GM23338 (cell line): ENCODE measurements at regions not wholly inside any gene's neighbourhood (a gene's known extent, or its start where the extent isn't known, plus 50 kb on each side); places are given as distances from the start of the nearest gene placed in this dataset.

Source experiments
- ATAC-seq: fragments of 200-7000 bp; cut with Tn5 transposase; 3 replicates; pipeline ENCODE4 v1.9.1; 2020
- DNase-seq: peaks from one replicate; pipeline ENCODE4 v3.0.0-alpha.2; 2015; ENCODE audit warnings: low spot score
- H2AFZ ChIP-seq: fragments of 200-600 bp; sonication (generic); 2 replicates; pipeline ENCODE4 v1.8.0; 2016; ENCODE audit warnings: antibody characterized with exemption, mild to moderate bottlenecking, moderate library complexity
- H3F3A ChIP-seq: fragments of 200-600 bp; sonication (generic); replicated peaks from 2 replicates; pipeline ENCODE4 v1.8.0; 2017; ENCODE audit warnings: antibody characterized with exemption, mixed run types, low read depth
- H3K27ac ChIP-seq: fragments of 200-600 bp; sonication (generic); 2 replicates; pipeline ENCODE4 v1.6.1; 2016; ENCODE audit warnings: low read depth
- H3K27me3 ChIP-seq: fragments of 200-600 bp; sonication (generic); 2 replicates; pipeline ENCODE4 v1.8.0; 2016; ENCODE audit warnings: mild to moderate bottlenecking, mixed run types, moderate library complexity; ENCODE audit not compliant: insufficient read depth
- H3K36me3 ChIP-seq: fragments of 200-600 bp; sonication (generic); 2 replicates; pipeline ENCODE4 v1.8.0; 2016; ENCODE audit warnings: mild to moderate bottlenecking; ENCODE audit not compliant: insufficient read depth
- H3K4me1 ChIP-seq: fragments of 200-600 bp; sonication (generic); 2 replicates; pipeline ENCODE4 v1.8.0; 2016; ENCODE audit warnings: mild to moderate bottlenecking, moderate library complexity; ENCODE audit not compliant: insufficient read depth
- H3K4me2 ChIP-seq: fragments of 200-600 bp; sonication (generic); 2 replicates; pipeline ENCODE4 v1.7.1; 2017; ENCODE audit warnings: mixed run types
- H3K4me3 ChIP-seq: fragments of 200-600 bp; sonication (generic); 2 replicates; pipeline ENCODE4 v1.6.1; 2016; ENCODE audit warnings: mixed run types
- H3K79me2 ChIP-seq: fragments of 200-600 bp; sonication (generic); replicated peaks from 2 replicates; pipeline ENCODE4 v1.8.0; 2017; ENCODE audit warnings: mild to moderate bottlenecking; ENCODE audit not compliant: insufficient read depth
- H3K9me2 ChIP-seq: fragments of 200-600 bp; sonication (generic); 2 replicates; pipeline ENCODE4 v1.8.0; 2017; ENCODE audit not compliant: insufficient read depth
- H4K20me1 ChIP-seq: fragments of 200-600 bp; sonication (generic); replicated peaks from 2 replicates; pipeline ENCODE4 v1.8.0; 2017; ENCODE audit warnings: mild to moderate bottlenecking; ENCODE audit not compliant: insufficient read depth
- H3K27ac Mint-ChIP-seq: 2 replicates; pipeline ENCODE4 v1.8.0; 2020; ENCODE audit warnings: inconsistent platforms, mild to moderate bottlenecking, moderate library complexity, mixed read lengths
- H3K27me3 Mint-ChIP-seq: 3 replicates; pipeline ENCODE4 v1.8.0; 2022; ENCODE audit warnings: low read depth, mild to moderate bottlenecking, moderate library complexity, mixed read lengths, inconsistent platforms; ENCODE audit not compliant: insufficient read depth, poor library complexity
- H3K36me3 Mint-ChIP-seq: 3 replicates; pipeline ENCODE4 v1.8.0; 2021; ENCODE audit warnings: low read depth, mild to moderate bottlenecking, inconsistent platforms, moderate library complexity, mixed read lengths
- H3K4me1 Mint-ChIP-seq: 3 replicates; pipeline ENCODE4 v1.8.0; 2020; ENCODE audit warnings: mild to moderate bottlenecking, inconsistent platforms, mixed read lengths
- H3K4me3 Mint-ChIP-seq: 3 replicates; pipeline ENCODE4 v1.8.0; 2021; ENCODE audit warnings: moderate library complexity, mild to moderate bottlenecking, inconsistent platforms, mixed read lengths
- H3K9me3 Mint-ChIP-seq: 3 replicates; pipeline ENCODE4 v1.8.0; 2020; ENCODE audit warnings: moderate library complexity, mild to moderate bottlenecking, inconsistent platforms, mixed read lengths
- CREB1 ChIP-seq: fragments of 250-450 bp; sonication (Bioruptor Pico); IDR thresholded peaks from 2 replicates; pipeline ENCODE4 v1.5.0; 2020; ENCODE audit warnings: low read depth, mild to moderate bottlenecking, moderate library complexity
- EZH2 ChIP-seq: fragments of 200-600 bp; sonication (generic); IDR thresholded peaks from one replicate; pipeline ENCODE4 v1.8.0; 2017; ENCODE audit warnings: antibody characterized with exemption, mild to moderate bottlenecking, low read depth; ENCODE audit not compliant: unreplicated experiment
- JUNB ChIP-seq: IDR thresholded peaks from one replicate; pipeline ENCODE4 v1.6.1; 2016; ENCODE audit warnings: antibody characterized with exemption; ENCODE audit not compliant: unreplicated experiment
- NANOG ChIP-seq: IDR thresholded peaks from 2 replicates; pipeline ENCODE4 v1.6.1; 2016; ENCODE audit warnings: antibody characterized with exemption, borderline replicate concordance
- ZNF114 ChIP-seq: fragments of 250-450 bp; sonication (Bioruptor Pico); IDR thresholded peaks from 2 replicates; pipeline ENCODE4 v1.5.0; 2020; ENCODE audit warnings: mild to moderate bottlenecking, moderate library complexity
- TF ChIP-seq, protein P1 (sequence below): fragments of 250-450 bp; sonication (Bioruptor Pico); IDR thresholded peaks from 2 replicates; pipeline ENCODE4 v1.5.0; 2020; ENCODE audit warnings: mild to moderate bottlenecking, moderate library complexity
- TF ChIP-seq, protein P2 (sequence below), 2 experiments: fragments of 200-600 bp in 1 of 2; sonication (generic) in 1 of 2; conservative IDR thresholded peaks; 2 replicates each; pipeline versions ENCODE4 v1.5.1 to v1.6.1; 2016 to 2017; ENCODE audit warnings: antibody characterized with exemption in 2 of 2, low read depth in 2 of 2, mild to moderate bottlenecking in 2 of 2, moderate library complexity in 1 of 2

DNA sequence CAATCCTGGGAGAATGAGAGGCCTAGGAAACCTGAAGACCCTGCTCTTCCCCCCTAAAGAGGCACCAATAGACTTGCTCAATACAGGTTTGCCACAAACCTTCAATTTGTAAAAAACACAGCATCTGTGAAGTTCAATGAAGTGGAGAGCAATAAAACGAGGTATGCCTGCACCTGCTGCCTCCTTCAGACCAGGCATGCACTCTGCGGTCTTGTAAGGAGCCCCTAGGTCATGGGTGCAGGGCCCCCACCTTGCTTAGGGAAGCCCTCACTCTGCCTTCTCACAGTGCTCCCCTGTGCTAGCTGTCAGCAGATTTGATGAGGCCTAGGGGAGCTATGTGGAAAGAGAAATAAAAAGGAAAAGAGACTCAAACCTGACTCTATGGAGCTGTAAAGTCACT is 72.1 kb upstream of the GALNT10 start:
- H4K20me1 ChIP-seq = no peaks in the 10 kb centered on the region
- Mint-ChIP-seq H3K27ac (no peak overlapping the region), H3K27me3 (peaks cover 5% of the 10 kb centered on the region), H3K4me3 (no peak overlapping the region), H3K9me3 (peaks cover 3% of the 10 kb centered on the region; the same call in 2 of the 3 replicates), H3K4me1 (peaks cover 13% of the 10 kb centered on the region), H3K36me3 (no peaks in the 10 kb centered on the region)
- H3K36me3 ChIP-seq = no peaks in the 10 kb centered on the region
- H3K27me3 ChIP-seq = no peaks in the 10 kb centered on the region
- H3F3A ChIP-seq = no peaks in the 10 kb centered on the region
- DNase-seq = no peak
- H2AFZ ChIP-seq = no peak overlapping the region
- no peaks in the 10 kb centered on the region for H3K79me2 ChIP-seq
- H3K4me1 ChIP-seq = no peaks in the 10 kb centered on the region
- H3K4me2 ChIP-seq = no peak overlapping the region
- H3K4me3 ChIP-seq = no peak overlapping the region
- H3K9me2 ChIP-seq = no peaks in the 10 kb centered on the region; the same call in 1 of the 2 replicates
- peak; percentile 52 for ATAC-seq
- TF ChIP-seq, protein P1, sequence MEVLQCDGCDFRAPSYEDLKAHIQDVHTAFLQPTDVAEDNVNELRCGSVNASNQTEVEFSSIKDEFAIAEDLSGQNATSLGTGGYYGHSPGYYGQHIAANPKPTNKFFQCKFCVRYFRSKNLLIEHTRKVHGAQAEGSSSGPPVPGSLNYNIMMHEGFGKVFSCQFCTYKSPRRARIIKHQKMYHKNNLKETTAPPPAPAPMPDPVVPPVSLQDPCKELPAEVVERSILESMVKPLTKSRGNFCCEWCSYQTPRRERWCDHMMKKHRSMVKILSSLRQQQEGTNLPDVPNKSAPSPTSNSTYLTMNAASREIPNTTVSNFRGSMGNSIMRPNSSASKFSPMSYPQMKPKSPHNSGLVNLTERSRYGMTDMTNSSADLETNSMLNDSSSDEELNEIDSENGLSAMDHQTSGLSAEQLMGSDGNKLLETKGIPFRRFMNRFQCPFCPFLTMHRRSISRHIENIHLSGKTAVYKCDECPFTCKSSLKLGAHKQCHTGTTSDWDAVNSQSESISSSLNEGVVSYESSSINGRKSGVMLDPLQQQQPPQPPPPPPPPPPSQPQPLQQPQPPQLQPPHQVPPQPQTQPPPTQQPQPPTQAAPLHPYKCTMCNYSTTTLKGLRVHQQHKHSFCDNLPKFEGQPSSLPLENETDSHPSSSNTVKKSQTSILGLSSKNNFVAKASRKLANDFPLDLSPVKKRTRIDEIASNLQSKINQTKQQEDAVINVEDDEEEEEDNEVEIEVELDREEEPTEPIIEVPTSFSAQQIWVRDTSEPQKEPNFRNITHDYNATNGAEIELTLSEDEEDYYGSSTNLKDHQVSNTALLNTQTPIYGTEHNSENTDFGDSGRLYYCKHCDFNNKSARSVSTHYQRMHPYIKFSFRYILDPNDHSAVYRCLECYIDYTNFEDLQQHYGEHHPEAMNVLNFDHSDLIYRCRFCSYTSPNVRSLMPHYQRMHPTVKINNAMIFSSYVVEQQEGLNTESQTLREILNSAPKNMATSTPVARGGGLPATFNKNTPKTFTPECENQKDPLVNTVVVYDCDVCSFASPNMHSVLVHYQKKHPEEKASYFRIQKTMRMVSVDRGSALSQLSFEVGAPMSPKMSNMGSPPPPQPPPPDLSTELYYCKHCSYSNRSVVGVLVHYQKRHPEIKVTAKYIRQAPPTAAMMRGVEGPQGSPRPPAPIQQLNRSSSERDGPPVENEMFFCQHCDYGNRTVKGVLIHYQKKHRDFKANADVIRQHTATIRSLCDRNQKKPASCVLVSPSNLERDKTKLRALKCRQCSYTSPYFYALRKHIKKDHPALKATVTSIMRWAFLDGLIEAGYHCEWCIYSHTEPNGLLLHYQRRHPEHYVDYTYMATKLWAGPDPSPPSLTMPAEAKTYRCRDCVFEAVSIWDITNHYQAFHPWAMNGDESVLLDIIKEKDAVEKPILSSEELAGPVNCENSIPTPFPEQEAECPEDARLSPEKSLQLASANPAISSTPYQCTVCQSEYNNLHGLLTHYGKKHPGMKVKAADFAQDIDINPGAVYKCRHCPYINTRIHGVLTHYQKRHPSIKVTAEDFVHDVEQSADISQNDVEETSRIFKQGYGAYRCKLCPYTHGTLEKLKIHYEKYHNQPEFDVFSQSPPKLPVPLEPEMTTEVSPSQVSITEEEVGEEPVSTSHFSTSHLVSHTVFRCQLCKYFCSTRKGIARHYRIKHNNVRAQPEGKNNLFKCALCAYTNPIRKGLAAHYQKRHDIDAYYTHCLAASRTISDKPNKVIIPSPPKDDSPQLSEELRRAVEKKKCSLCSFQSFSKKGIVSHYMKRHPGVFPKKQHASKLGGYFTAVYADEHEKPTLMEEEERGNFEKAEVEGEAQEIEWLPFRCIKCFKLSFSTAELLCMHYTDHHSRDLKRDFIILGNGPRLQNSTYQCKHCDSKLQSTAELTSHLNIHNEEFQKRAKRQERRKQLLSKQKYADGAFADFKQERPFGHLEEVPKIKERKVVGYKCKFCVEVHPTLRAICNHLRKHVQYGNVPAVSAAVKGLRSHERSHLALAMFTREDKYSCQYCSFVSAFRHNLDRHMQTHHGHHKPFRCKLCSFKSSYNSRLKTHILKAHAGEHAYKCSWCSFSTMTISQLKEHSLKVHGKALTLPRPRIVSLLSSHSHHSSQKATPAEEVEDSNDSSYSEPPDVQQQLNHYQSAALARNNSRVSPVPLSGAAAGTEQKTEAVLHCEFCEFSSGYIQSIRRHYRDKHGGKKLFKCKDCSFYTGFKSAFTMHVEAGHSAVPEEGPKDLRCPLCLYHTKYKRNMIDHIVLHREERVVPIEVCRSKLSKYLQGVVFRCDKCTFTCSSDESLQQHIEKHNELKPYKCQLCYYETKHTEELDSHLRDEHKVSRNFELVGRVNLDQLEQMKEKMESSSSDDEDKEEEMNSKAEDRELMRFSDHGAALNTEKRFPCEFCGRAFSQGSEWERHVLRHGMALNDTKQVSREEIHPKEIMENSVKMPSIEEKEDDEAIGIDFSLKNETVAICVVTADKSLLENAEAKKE (CRISPR knock-in tag) = no peak
- TF ChIP-seq EZH2 (no peak), NANOG (no peak), JUNB (no peak), ZNF114 (CRISPR knock-in tag) (no peak)
- no peak overlapping the region for H3K27ac ChIP-seq

DNA sequence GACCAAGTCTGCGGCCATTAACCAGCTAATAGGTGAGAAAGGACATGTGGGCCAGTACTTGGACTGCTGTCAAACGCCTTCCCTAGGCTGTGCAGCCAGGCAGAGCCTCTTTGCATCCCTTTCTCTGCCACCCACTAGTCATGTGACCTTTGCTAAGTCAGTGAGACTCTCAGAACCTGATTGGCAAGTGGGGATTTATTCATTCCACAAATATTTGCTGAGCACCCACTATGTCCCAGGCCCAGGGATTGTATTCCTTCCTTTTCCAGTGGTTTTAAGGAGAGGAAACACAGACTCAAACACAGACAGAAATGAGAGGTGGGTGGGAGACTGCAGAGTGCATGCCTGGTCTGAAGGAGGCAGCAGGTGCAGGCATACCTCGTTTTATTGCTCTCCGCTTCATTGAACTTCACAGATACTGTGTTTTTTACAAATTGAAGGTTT is 71.6 kb upstream of the GALNT10 start:
- H3F3A ChIP-seq = no peaks in the 10 kb centered on the region
- no peaks in the 10 kb centered on the region for H4K20me1 ChIP-seq
- ATAC-seq = peak; percentile 62
- no peak for DNase-seq
- Mint-ChIP-seq H3K36me3 (no peaks in the 10 kb centered on the region), H3K4me1 (peaks cover 13% of the 10 kb centered on the region), H3K4me3 (no peak overlapping the region), H3K27ac (no peak overlapping the region), H3K27me3 (peaks cover 5% of the 10 kb centered on the region), H3K9me3 (peaks cover 3% of the 10 kb centered on the region; the same call in 2 of the 3 replicates)
- no peaks in the 10 kb centered on the region; the same call in 1 of the 2 replicates for H3K9me2 ChIP-seq
- no peaks in the 10 kb centered on the region for H3K79me2 ChIP-seq
- TF ChIP-seq, protein P2, sequence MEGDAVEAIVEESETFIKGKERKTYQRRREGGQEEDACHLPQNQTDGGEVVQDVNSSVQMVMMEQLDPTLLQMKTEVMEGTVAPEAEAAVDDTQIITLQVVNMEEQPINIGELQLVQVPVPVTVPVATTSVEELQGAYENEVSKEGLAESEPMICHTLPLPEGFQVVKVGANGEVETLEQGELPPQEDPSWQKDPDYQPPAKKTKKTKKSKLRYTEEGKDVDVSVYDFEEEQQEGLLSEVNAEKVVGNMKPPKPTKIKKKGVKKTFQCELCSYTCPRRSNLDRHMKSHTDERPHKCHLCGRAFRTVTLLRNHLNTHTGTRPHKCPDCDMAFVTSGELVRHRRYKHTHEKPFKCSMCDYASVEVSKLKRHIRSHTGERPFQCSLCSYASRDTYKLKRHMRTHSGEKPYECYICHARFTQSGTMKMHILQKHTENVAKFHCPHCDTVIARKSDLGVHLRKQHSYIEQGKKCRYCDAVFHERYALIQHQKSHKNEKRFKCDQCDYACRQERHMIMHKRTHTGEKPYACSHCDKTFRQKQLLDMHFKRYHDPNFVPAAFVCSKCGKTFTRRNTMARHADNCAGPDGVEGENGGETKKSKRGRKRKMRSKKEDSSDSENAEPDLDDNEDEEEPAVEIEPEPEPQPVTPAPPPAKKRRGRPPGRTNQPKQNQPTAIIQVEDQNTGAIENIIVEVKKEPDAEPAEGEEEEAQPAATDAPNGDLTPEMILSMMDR (conservative IDR thresholded peaks at IDR 0.05; ENCODE audit: low read depth in 2 of 2) = peak; percentile 20 to 25; a peak in 2 of 4 replicates
- no peak for TF ChIP-seq CREB1 (CRISPR knock-in tag)
- no peak overlapping the region for H3K4me3 ChIP-seq
- H3K4me1 ChIP-seq = no peaks in the 10 kb centered on the region
- H3K27me3 ChIP-seq = no peaks in the 10 kb centered on the region
- H2AFZ ChIP-seq = no peak overlapping the region; the same call in 1 of the 2 replicates
- H3K36me3 ChIP-seq = no peaks in the 10 kb centered on the region
- no peak overlapping the region for H3K27ac ChIP-seq
- H3K4me2 ChIP-seq = no peak overlapping the region
